GM12873 (cell line): ENCODE measurements at regions not wholly inside any gene's neighbourhood (a gene's known extent, or its start where the extent isn't known, plus 50 kb on each side); places are given as distances from the start of the nearest gene placed in this dataset.

Experiments
- CTCF ChIP-seq: IDR thresholded peaks from 2 replicates; pipeline ENCODE4 v1.5.1; 2012; ENCODE audit warnings: low read depth, mild to moderate bottlenecking, moderate library complexity, low read length, control low read depth; ENCODE audit not compliant: insufficient read depth; ENCODE audit errors: missing control alignments

DNA sequence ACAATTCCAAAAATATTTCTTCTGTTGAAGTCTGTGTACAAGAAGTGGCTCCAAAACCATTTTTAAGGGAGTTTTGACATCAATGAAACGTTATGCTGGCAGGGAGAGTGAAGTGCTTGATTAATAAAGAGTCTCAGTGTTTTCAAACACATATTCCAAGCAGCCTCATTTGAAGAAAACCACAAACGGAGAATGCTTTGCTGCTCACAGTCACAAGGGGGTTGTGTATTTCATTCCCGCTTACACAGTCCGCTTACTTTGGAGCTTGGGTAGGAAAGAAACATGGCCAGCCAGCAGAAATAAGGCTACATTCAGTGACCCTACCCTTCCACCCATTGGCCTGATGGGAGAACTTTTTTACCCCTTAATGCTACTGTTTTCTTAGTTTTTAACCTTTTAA lies 586.2 kb downstream of the RAB28 start:
- no peak for TF ChIP-seq CTCF

DNA sequence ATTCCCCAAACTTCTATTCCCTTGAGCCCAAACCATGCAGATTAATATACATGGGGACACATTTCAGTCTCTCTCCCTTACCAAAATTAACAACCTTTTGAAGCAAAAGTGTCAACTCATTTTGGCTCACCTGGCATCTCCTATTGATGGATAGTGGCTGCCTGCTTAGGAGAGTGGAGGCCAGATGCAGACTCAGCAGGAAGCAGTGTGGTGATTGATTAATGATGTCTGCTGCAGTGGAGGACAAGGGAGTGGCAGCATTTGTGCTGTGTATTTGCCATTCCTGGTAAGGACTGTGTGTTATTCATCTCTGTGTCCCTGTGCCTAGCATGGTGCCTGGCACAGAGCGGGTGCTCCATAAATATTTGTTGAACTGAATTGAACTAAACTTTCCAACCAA lies 590.1 kb downstream of the RAB28 start:
- no peak for TF ChIP-seq CTCF

DNA sequence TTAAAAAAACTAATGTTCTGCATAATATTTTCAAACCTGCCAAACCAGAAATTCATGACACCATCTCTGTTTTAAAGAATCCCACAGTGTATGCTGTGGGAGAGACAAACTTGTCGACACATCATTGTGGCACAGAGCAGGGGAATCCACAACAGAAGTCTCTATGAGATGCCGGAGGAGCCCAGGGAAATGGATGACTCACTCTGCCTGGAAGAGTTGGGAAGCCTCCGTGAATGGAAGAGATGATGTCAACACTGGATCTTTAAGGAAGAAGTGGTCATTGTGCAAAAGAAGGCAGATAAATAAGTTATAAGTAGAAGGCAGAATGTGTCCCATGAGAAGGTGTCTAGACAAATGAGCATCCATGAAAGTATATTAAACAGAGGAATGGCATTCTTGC lies 595.1 kb downstream of the RAB28 start:
- no peak for TF ChIP-seq CTCF

DNA sequence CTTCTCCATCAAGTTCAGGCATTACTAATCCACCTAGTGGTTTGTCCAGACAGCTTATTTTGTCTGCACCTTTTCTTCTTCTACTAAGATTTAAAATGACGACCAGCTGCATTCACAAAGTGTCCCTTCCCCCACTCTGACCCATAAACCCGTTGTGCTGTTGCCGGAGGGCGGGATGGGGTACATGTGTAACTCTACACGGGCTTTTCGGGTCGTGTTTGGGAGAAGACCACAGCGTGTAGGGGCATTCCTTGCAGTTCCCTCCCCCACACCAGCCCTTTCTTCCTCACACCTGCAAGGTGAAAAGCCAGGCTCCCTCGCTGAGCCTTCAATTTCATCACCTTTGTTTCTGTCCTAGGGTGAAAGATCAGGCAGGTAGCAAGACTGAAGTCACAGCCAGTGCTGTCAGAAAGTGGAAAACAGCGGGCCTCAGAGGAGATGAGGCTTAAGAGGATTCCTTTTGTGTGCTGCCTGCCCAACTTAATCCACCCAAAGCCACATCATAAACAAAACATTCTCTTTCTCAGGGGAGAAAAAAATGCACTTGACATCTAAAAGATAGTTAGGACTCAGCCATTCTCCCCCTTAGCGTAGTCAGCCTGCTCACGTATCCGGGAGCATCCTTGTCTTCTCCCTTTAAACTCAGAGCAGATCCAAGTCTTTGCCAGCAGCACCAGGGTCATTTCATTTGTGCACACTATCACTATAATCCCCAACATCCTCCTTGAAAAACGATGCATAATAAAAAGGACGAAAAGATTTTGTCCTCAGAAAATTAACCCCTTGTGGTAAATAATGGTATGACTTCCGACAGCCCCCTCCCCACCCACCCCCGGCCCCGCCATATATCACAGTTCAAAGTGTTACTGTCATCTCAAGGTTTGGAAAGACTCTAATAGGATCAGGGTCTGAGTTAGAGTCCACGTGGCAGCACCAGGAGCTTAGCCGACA lies 599.0 kb downstream of the RAB28 start:
- TF ChIP-seq CTCF: no peak

DNA sequence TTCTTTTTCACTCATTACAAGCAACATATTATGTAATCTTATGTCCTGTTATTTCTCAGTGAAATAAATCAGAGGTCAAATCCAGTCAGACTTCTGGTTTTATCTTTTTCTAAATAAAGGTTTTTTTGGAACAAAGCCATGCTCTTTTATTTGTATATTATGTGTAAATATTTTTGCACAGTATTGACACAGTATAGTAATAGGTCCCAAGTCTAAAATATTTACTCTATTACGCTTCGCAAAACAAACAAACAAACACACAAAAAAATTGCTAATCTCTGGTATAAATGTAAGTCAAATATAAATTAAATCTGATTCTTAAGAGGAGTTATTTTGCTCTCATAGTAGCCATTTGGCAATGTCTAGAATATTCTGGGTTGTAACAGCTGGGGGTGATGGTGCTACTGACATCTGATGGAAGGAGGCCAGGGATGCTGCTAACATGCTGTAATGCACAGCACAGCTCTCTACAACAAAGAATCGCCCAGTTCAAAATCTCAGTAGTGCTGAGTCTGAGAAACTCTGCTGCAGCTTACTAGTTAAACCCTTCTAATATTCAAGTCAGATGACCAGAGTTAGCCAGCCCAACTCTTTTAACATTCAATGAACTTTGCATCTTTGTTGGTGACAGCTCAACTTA lies 602.1 kb downstream of the RAB28 start:
- no peak for TF ChIP-seq CTCF

GRCh38 chr4:12880844-12881243 lies 603.3 kb downstream of the RAB28 start:
- no peak for TF ChIP-seq CTCF

DNA sequence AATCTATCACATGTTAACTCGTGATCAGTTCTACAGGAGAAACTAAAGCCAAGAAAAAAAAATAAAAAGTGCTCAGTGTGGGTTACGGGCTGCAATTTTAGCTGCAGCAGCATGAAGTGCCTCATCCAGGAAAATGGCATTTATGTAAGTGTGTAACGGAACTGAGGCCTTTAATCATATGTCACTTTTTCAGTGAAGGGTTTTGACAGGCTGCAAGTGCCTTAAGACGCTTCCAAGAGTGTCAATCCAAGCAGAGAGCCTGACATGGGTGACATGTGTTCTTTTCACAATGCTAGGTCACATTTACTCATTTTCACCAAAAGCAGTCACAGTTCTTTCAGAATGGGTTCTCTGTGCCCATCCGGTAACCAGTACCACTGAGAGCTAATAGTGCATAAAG lies 604.6 kb downstream of the RAB28 start:
- TF ChIP-seq CTCF: no peak
